ENCODE measurements at regions not wholly inside any gene's neighbourhood (a gene's known extent, or its start where the extent isn't known, plus 50 kb on each side); places are given as distances from the start of the nearest gene placed in this dataset.
"Not testable (repeated sequence)": the region's sequence is repeated elsewhere in the genome, so short reads cannot be mapped to it uniquely, and the experiment has no call there.

- H3K4me3 ChIP-seq, DNase-seq, H3K27me3 ChIP-seq: not testable (repeated sequence)
Observed at GRCh38 chr7:140257278-140257677, 80.5 kb upstream of the KDM7A start.

DNA sequence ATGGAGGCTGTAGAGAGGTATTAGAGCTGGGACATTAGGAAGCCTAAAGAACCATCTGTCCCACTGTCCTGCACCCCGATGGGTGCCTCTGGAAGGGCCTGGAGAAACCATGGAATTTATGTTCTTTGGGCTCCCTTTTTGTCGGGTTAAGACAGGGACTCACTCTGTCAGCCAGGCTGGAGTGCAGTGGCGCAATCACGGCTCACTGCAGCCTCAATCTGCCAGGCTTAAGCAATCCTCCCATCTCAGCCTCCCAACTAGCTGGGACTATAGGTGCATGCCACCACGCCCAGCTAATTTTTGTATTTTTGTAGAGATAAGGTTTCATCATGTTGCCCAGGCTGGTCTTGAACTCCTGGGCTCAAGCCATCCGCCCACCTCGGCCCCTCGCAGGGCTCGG, 78.2 kb upstream of the KDM7A start:
- DNase-seq; H3K4me1 ChIP-seq; H3K36me3 ChIP-seq; H3K9me3 ChIP-seq (replicated peaks); H3K27me3 ChIP-seq; H3K4me3 ChIP-seq; H3K27ac ChIP-seq: not testable (repeated sequence)

More at GRCh38 chr7:140257278-140257677, 80.5 kb upstream of the KDM7A start:
- H3K36me3 ChIP-seq; H3K4me1 ChIP-seq; H3K27ac ChIP-seq; H3K9me3 ChIP-seq (replicated peaks): not testable (repeated sequence)

- no peak overlapping the region for H3K4me3 ChIP-seq
- no peak overlapping the region for H3K27ac ChIP-seq
- peaks cover 9% of the 10 kb centered on the region for H3K4me1 ChIP-seq
- H3K27me3 ChIP-seq = no peaks in the 10 kb centered on the region
- no peaks in the 10 kb centered on the region for H3K36me3 ChIP-seq
- DNase-seq = no peak
- no peaks in the 10 kb centered on the region for H3K9me3 ChIP-seq (replicated peaks)
Observed at GRCh38 chr7:140249036-140249806, 72.4 kb upstream of the KDM7A start.

DNA sequence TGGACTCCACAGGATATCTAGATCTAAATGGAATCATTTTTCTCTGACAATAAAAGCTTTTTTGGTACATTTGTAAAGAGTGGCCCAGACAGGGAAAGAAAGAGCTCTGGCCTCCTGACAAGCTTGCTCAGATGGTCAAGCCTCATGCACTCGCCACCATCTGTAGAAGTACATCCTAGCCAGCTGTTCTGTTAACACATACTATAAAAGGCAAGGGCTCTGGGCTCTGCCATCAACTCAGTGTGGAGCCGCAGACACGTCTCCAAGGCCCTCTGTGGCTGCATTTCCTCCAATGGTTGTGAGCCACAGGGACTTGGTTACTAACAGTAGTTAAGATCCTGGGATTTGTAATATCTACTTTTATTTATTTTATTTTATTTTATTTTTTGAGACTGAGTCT, 70.8 kb upstream of the KDM7A start:
- DNase-seq = peak in 1 of 2 experiments; percentile 9
- H3K27me3 ChIP-seq = no peaks in the 10 kb centered on the region
- H3K9me3 ChIP-seq (replicated peaks) = no peaks in the 10 kb centered on the region
- no peak overlapping the region for H3K27ac ChIP-seq
- no peaks in the 10 kb centered on the region for H3K36me3 ChIP-seq
- H3K4me1 ChIP-seq = no peaks in the 10 kb centered on the region
- H3K4me3 ChIP-seq = no peak overlapping the region

DNA sequence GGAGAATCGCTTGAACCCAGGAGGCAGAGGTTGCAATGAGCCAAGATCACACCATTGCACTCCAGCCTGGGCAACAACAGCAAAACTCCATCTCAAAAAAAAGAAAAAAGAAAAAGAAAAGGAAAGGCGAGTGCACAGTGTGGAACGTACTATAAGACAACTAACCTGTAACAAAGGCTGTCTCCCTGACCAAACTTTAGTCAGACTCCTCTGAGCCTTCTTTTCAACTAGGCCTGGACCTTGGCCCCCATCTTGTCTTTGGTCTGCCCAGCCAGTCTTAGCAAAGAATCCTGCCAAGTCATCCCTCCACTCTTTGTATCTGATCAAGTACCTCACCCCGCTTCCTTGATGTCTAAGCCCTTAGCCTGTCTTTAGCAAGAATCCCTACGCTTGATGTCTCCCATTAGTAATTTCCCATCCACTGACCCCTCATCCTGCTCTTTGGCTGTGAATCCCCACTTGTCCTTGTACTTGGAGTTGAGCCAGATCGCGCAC, 68.9 kb upstream of the KDM7A start:
- Histone ChIP-seq H3K4me3 (no peak overlapping the region), H3K4me1 (no peaks in the 10 kb centered on the region), H3K36me3 (no peaks in the 10 kb centered on the region), H3K27me3 (no peaks in the 10 kb centered on the region), H3K9me3 (replicated peaks) (no peaks in the 10 kb centered on the region), H3K27ac (no peak overlapping the region)
- DNase-seq = no peak

- no peak overlapping the region for H3K4me3 ChIP-seq
- H3K36me3 ChIP-seq = no peaks in the 10 kb centered on the region
- H3K27ac ChIP-seq = no peak overlapping the region
- DNase-seq = no peak
- H3K27me3 ChIP-seq = peaks cover 11% of the 10 kb centered on the region
- H3K4me1 ChIP-seq = no peaks in the 10 kb centered on the region
- H3K9me3 ChIP-seq (replicated peaks) = no peaks in the 10 kb centered on the region
Observed at GRCh38 chr7:140242057-140243031, 65.6 kb upstream of the KDM7A start.

DNA sequence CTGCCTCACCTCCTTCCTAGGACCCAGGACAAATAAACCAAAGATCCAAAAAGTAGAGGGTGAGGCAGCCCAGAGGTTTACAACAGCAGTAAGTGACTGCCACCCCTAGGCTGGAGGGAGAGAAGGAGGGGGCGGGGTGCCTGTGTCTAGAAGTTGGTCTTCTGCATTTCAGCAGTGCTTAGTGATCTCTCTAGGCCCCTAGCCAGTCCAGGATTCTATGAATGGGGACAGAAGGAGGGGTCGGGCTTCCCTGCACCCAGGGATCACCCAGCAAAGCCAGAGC, 62.8 kb upstream of the KDM7A start:
- Histone ChIP-seq H3K27ac (no peak overlapping the region), H3K36me3 (no peaks in the 10 kb centered on the region)

GRCh38 chr7:140238778-140239652, 62.2 kb upstream of the KDM7A start:
- Histone ChIP-seq H3K4me3 (no peak overlapping the region), H3K27me3 (peaks cover 11% of the 10 kb centered on the region), H3K9me3 (replicated peaks) (no peaks in the 10 kb centered on the region), H3K27ac (no peak overlapping the region), H3K4me1 (no peaks in the 10 kb centered on the region), H3K36me3 (no peaks in the 10 kb centered on the region)
- no peak for DNase-seq

More for the DNA sequence above, 62.8 kb upstream of the KDM7A start:
- Histone ChIP-seq H3K9me3 (replicated peaks) (no peaks in the 10 kb centered on the region), H3K27me3 (peaks cover 11% of the 10 kb centered on the region), H3K4me1 (no peaks in the 10 kb centered on the region), H3K4me3 (no peak overlapping the region)
- no peak for DNase-seq

DNA sequence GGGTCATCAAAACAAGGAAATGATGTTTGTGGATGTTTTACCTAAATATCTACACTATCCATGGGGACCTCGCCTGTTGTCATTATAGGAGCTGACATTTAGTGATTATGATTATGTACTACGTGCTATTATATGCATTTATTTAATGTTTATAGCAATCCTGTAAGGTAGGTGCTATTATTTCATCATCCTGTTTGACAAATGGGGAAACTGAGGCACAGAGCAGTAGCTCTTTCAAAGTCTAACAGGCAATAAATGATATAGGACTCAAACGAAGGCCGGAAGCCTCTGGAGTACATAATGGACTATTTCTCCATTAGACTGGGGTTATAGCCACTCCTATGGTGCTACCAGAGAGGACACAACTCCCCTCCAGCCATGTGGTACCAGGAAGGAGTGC, 60.6 kb upstream of the KDM7A start:
- no peak overlapping the region for H3K4me3 ChIP-seq
- no peak for DNase-seq
- H3K4me1 ChIP-seq = no peaks in the 10 kb centered on the region
- H3K27ac ChIP-seq = no peak overlapping the region
- peaks cover 11% of the 10 kb centered on the region for H3K27me3 ChIP-seq
- H3K9me3 ChIP-seq (replicated peaks) = no peaks in the 10 kb centered on the region
- no peaks in the 10 kb centered on the region for H3K36me3 ChIP-seq

DNA sequence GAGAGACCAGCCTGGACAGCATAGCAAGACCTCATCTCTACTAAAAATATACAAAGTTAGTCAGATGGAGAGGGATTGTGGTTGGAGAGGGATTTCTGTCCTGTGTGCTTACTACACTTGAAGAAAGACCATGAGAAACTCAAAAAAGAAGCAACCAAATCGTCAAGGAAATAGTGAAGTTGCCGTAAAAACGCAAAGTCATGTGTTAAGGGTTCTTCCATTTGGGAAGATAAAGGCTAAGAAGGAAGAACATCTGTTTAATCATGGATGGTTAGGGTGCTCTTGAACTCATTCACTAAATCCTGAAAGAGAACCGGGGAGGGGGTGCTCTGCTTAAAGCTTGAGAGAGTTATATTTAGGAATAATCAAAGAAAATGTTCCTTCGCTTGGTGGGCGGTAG, 59.8 kb upstream of the KDM7A start:
- peaks cover 11% of the 10 kb centered on the region for H3K27me3 ChIP-seq

DNA sequence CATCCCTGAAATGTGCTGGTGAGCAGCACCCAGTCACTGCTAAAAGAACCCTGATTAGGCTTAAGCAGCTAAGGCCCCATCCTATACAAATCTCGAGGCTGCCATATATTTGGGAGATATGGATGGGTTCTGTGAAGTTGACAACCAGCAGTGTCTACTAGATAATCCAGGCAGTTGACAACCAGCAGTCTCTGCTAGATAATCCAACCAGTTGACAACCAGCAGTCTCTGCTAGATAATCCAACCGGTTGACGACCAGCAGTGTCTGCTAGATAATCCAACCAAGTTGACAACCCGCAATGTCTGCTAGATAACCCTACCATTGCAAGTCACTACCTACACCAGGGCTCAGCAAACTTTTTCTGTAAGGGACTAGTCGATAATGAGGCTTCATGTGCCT, 58.3 kb upstream of the KDM7A start:
- H3K27me3 ChIP-seq = peaks cover 11% of the 10 kb centered on the region

More for the DNA sequence above, 59.8 kb upstream of the KDM7A start:
- H3K4me3 ChIP-seq = no peak overlapping the region
- no peaks in the 10 kb centered on the region for H3K36me3 ChIP-seq
- no peaks in the 10 kb centered on the region for H3K4me1 ChIP-seq
- no peaks in the 10 kb centered on the region for H3K9me3 ChIP-seq (replicated peaks)
- DNase-seq = no peak
- no peak overlapping the region for H3K27ac ChIP-seq

GRCh38 chr7:140232957-140233917, 56.5 kb upstream of the KDM7A start:
- Histone ChIP-seq H3K27me3 (no peaks in the 10 kb centered on the region; the same call in 1 of the 2 replicates), H3K9me3 (replicated peaks) (no peaks in the 10 kb centered on the region), H3K36me3 (no peaks in the 10 kb centered on the region), H3K4me1 (no peaks in the 10 kb centered on the region), H3K4me3 (no peak overlapping the region), H3K27ac (no peak overlapping the region)
- no peak for DNase-seq

More for the DNA sequence above, 58.3 kb upstream of the KDM7A start:
- no peaks in the 10 kb centered on the region for H3K36me3 ChIP-seq
- no peak for DNase-seq
- no peak overlapping the region for H3K4me3 ChIP-seq
- no peaks in the 10 kb centered on the region for H3K4me1 ChIP-seq
- no peaks in the 10 kb centered on the region for H3K9me3 ChIP-seq (replicated peaks)
- no peak overlapping the region for H3K27ac ChIP-seq

GRCh38 chr7:140231771-140232491, 55.1 kb upstream of the KDM7A start:
- H3K9me3 ChIP-seq (replicated peaks) = no peaks in the 10 kb centered on the region
- H3K27me3 ChIP-seq = no peaks in the 10 kb centered on the region
- no peak overlapping the region for H3K27ac ChIP-seq
- DNase-seq = no peak
- H3K4me3 ChIP-seq = no peak overlapping the region
- no peaks in the 10 kb centered on the region for H3K36me3 ChIP-seq
- no peaks in the 10 kb centered on the region for H3K4me1 ChIP-seq
